Upper lobe of right lung (tissue), 1 donor: ENCODE measurements at regions not wholly inside any gene's neighbourhood (a gene's known extent, or its start where the extent isn't known, plus 50 kb on each side); places are given as distances from the start of the nearest gene placed in this dataset.
"Not testable (repeated sequence)": the region's sequence is repeated elsewhere in the genome, so short reads cannot be mapped to it uniquely, and the experiment has no call there.

ENCODE experiments used
- ATAC-seq: fragments of 200-7000 bp; cut with Tn5 transposase; one replicate; pipeline ENCODE4 v1.9.1; 2020; ENCODE audit warnings: mild to moderate bottlenecking, moderate library complexity
- DNase-seq: peaks from one replicate; pipeline ENCODE4 v3.0.0-alpha.2; 2020
- H3K27ac ChIP-seq: fragments of 200-600 bp; one replicate; pipeline ENCODE4 v1.8.0; 2022
- H3K27me3 ChIP-seq: fragments of 200-600 bp; one replicate; pipeline ENCODE4 v1.8.0; 2022; ENCODE audit warnings: mild to moderate bottlenecking
- H3K36me3 ChIP-seq: fragments of 200-600 bp; one replicate; pipeline ENCODE4 v1.8.0; 2022
- H3K4me1 ChIP-seq: fragments of 200-600 bp; one replicate; pipeline ENCODE4 v1.8.0; 2022
- H3K4me3 ChIP-seq: fragments of 200-600 bp; one replicate; pipeline ENCODE4 v1.8.0; 2022; ENCODE audit warnings: mild to moderate bottlenecking
- H3K9me3 ChIP-seq: fragments of 200-600 bp; one replicate; pipeline ENCODE4 v1.8.0; 2022
- intact Hi-C: fragments of 100-400 bp; cut with DNase I; formaldehyde crosslinking; loops from one replicate; pipeline ENCODE4 v1.11.0; 2022
- TF ChIP-seq, protein P1 (sequence below): fragments of 200-600 bp; IDR thresholded peaks from one replicate; pipeline ENCODE4 v1.8.0; 2022; ENCODE audit warnings: antibody characterized with exemption
- donor health status: DM: no; HTN: yes; CAD: no; lungs with severe emphysema.

DNA sequence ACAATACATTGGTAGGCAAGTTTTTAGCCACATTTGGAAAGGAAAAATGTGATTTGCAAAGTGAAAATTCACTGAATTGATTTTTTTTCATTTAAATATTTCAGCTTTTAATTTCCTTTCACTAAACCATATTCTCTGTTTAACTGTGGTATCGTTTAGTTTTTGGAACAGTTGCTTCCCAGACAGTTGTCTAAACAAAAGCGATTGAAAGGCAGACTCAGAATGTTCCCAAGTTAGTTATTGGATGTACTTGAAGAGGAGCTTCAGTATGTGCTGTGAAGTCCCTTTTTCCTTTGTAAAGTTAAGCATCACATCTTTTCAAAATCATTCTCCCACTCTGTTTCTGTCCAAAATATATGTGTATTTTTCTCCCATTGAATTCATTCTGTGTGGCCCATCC is 623.4 kb upstream of the LUZP2 start:
- no peak overlapping the region for H3K27ac ChIP-seq
- no peak overlapping the region for H3K4me3 ChIP-seq
- no peaks in the 10 kb centered on the region for H3K36me3 ChIP-seq
- H3K4me1 ChIP-seq, result no peaks in the 10 kb centered on the region
- intact Hi-C loops, result no loop called here
- no peaks in the 10 kb centered on the region for H3K9me3 ChIP-seq
- H3K27me3 ChIP-seq, result no peaks in the 10 kb centered on the region
- no peak for ATAC-seq
- TF ChIP-seq, protein P1, sequence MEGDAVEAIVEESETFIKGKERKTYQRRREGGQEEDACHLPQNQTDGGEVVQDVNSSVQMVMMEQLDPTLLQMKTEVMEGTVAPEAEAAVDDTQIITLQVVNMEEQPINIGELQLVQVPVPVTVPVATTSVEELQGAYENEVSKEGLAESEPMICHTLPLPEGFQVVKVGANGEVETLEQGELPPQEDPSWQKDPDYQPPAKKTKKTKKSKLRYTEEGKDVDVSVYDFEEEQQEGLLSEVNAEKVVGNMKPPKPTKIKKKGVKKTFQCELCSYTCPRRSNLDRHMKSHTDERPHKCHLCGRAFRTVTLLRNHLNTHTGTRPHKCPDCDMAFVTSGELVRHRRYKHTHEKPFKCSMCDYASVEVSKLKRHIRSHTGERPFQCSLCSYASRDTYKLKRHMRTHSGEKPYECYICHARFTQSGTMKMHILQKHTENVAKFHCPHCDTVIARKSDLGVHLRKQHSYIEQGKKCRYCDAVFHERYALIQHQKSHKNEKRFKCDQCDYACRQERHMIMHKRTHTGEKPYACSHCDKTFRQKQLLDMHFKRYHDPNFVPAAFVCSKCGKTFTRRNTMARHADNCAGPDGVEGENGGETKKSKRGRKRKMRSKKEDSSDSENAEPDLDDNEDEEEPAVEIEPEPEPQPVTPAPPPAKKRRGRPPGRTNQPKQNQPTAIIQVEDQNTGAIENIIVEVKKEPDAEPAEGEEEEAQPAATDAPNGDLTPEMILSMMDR, result no peak
- no peak for DNase-seq

DNA sequence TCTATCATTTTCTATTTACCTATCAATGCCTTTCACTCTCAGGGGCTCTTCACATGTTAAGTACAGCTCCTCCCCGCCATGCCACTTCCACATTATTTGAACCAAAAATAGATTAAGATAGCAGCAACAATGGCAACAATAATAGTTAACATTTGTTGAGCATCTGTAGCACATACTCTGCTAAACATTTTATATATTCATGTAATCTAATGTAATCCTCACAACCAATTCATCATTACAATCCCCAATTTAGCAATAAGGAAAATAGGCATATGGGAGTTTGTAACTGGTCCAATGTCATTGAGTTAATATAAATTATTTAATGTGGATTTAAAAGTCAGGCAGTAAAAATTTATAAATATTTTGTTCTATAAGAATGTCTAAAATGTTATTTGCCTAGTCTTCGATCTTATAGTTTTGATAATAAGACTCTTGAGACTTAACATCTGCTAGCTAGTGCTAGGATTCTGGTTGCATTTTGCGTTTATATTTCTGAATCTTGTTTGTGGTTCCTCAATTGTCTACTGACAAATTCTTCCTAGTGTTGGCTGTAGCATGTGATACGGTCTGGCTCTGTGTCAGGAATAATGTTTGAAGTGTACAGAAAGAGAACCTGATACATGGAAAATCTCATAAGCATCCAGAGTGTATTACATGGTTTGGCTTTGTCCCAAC is 621.5 kb upstream of the LUZP2 start:
- intact Hi-C loops, result no loop called here
- no peaks in the 10 kb centered on the region for H3K36me3 ChIP-seq
- no peak for DNase-seq
- H3K27ac ChIP-seq, result no peak overlapping the region
- TF ChIP-seq, protein P1, result no peak
- H3K4me3 ChIP-seq, result no peak overlapping the region
- H3K9me3 ChIP-seq, result no peaks in the 10 kb centered on the region
- H3K4me1 ChIP-seq, result no peaks in the 10 kb centered on the region
- no peak for ATAC-seq
- H3K27me3 ChIP-seq, result no peaks in the 10 kb centered on the region

DNA sequence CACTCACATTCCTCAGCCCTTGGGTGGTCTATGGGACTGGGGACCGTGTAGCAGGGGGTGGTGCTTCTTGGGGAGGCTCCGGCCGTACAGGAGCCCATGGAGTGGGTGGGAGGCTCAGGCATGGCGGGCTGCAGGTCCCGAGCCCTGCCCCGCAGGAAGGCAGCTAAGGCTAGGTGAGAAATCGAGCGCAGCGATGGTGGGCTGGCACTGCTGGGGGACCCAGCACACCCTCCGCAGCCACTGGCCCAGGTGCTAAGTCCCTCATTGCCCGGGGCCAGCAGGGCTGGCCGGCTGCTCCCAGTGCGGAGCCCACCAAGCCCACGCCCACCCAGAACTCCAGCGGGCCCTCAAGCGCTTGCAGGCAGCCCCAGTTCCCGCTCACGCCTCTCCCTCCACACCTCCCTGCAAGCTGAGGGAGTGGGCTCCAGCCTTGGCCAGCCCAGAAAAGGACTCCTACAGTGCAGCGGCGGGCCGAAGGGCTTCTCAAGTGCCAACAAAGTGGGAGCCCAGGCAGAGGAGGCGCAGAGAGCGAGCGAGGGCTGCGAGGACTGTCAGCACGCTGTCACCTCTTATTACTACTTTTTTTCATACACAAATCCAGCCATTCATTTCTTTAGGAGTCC is 613.3 kb upstream of the LUZP2 start:
- H3K9me3 ChIP-seq, ATAC-seq, H3K4me1 ChIP-seq, H3K27ac ChIP-seq, H3K36me3 ChIP-seq, H3K27me3 ChIP-seq, DNase-seq, H3K4me3 ChIP-seq, intact Hi-C loops: not testable (repeated sequence)

DNA sequence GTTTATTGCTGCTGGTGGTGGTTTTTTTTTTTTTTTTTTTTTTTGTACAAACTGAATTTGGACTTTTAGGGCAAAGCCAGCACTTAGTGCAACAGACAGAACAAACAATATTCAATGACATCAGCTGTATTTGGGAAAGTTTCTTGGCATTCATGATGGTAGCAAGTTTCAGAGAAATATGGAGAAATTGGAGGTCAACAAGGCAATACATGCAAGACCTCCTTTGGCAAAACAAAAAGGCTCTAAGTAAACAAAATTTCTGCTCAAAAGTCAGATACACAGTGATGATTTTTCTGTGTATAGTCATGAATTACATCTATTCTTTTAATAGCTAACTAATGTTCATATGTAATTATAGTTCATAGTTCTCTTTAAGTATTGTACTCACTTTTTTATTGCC is 612.5 kb upstream of the LUZP2 start:
- intact Hi-C loops, result no loop called here
- no peak overlapping the region for H3K27ac ChIP-seq
- TF ChIP-seq, protein P1, result no peak
- H3K27me3 ChIP-seq, result no peaks in the 10 kb centered on the region
- DNase-seq, result no peak
- no peaks in the 10 kb centered on the region for H3K9me3 ChIP-seq
- H3K36me3 ChIP-seq, result no peaks in the 10 kb centered on the region
- no peak overlapping the region for H3K4me3 ChIP-seq
- ATAC-seq, result no peak
- no peaks in the 10 kb centered on the region for H3K4me1 ChIP-seq

DNA sequence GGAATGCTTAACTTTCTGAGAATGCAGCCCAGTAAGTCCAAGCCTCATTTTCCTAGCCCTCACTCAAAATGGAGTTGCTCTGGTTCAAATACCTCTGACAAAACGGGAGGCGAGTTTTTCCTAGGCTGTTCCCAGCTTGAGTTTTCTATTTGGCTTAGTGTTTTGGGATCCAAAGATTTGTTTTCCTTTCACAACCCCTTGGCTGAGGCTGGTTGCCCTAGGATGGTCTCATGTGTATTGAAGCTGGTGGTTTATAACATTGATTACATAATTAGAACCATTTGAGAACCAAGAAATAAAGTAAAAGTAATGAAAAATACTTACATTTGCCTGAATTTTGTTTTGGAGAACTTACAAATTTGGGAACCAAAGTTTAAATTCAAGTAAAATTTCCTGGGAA is 611.1 kb upstream of the LUZP2 start:
- Histone ChIP-seq H3K36me3 (no peaks in the 10 kb centered on the region), H3K4me3 (no peak overlapping the region), H3K27me3 (no peaks in the 10 kb centered on the region), H3K27ac (no peak overlapping the region), H3K4me1 (no peaks in the 10 kb centered on the region), H3K9me3 (no peaks in the 10 kb centered on the region)
- intact Hi-C loops, result no loop called here
- DNase-seq, result no peak
- TF ChIP-seq, protein P1, result no peak
- no peak for ATAC-seq

DNA sequence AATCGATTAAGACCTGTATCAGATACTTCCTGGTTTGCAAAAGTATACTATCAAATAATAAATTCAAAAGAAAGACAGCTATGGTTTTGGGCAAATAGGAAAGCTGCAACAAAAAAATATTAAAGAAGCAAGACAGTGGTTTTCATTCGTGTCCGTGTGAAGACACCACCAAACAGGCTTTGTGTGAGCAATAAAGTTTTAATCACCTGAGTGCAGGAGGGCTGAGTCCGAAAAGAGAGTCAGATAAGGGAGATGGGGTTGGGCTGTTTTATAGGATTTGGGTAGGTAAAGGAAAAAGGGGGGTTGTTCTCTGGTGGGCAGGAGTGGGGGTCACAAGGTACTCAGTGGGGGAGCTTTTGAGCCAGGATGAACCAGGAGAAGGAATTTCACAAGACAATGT is 609.7 kb upstream of the LUZP2 start:
- not testable (repeated sequence) for H3K27me3 ChIP-seq, H3K36me3 ChIP-seq

More for the DNA sequence above, 609.7 kb upstream of the LUZP2 start:
- H3K9me3 ChIP-seq, H3K27ac ChIP-seq, intact Hi-C loops, ATAC-seq, H3K4me1 ChIP-seq, DNase-seq, H3K4me3 ChIP-seq: not testable (repeated sequence)
